ENCODE measurements at regions not wholly inside any gene's neighbourhood (a gene's known extent, or its start where the extent isn't known, plus 50 kb on each side); places are given as distances from the start of the nearest gene placed in this dataset.
"Not testable (repeated sequence)": the region's sequence is repeated elsewhere in the genome, so short reads cannot be mapped to it uniquely, and the experiment has no call there.

GRCh38 chr16:72597938-72598337 lies 426.0 kb upstream of the PMFBP1 start:
- Mint-ChIP-seq H3K9me3 (peaks cover 2% of the 10 kb centered on the region), H3K4me1 (peaks cover 13% of the 10 kb centered on the region), H3K4me3 (no peak overlapping the region), H3K27me3 (no peaks in the 10 kb centered on the region), H3K36me3 (ENCODE audit: low read depth) (peaks cover 2% of the 10 kb centered on the region), H3K27ac (no peak overlapping the region)
- ATAC-seq (ENCODE audit: low read depth), result no peak
- TF ChIP-seq CTCF (IDR thresholded peaks at IDR 0.05), result no peak
- no peak for DNase-seq
- CTCF ChIA-PET, result no interaction called here
- intact Hi-C loops (cut with micrococcal nuclease), result no loop called here
- POLR2A ChIA-PET, result no interaction called here

DNA sequence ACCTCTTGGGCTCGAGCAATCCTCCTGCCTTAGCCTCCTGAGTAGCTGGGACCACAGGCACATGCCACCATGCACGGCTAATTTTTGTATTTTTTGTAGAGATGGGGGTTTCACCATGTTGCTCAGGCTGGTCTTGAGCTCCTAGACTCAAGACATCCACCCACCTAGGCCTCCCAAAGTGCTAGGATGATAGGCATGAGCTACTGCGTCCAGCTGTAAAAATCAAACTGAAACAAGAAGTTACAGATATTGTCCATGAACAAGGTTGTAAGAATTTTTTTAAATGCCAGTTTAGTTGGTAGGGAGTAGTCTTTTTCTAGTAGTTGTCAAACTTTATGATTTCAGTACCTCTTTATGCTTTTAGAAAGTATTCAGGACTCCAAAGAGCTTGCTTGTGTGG lies 424.4 kb upstream of the PMFBP1 start:
- no peaks in the 10 kb centered on the region for H3K27me3 Mint-ChIP-seq
- ChIA-PET POLR2A (no interaction called here), CTCF (no interaction called here)
- H3K4me1 Mint-ChIP-seq, result peaks cover 23% of the 10 kb centered on the region
- no peak for DNase-seq
- intact Hi-C loops (cut with micrococcal nuclease), result no loop called here
- ATAC-seq (ENCODE audit: low read depth), result no peak
- TF ChIP-seq CTCF (IDR thresholded peaks at IDR 0.05), result no peak
- H3K4me3 Mint-ChIP-seq, result no peak overlapping the region
- no peaks in the 10 kb centered on the region for H3K36me3 Mint-ChIP-seq (ENCODE audit: low read depth)
- no peak overlapping the region for H3K27ac Mint-ChIP-seq
- peaks cover 2% of the 10 kb centered on the region for H3K9me3 Mint-ChIP-seq

DNA sequence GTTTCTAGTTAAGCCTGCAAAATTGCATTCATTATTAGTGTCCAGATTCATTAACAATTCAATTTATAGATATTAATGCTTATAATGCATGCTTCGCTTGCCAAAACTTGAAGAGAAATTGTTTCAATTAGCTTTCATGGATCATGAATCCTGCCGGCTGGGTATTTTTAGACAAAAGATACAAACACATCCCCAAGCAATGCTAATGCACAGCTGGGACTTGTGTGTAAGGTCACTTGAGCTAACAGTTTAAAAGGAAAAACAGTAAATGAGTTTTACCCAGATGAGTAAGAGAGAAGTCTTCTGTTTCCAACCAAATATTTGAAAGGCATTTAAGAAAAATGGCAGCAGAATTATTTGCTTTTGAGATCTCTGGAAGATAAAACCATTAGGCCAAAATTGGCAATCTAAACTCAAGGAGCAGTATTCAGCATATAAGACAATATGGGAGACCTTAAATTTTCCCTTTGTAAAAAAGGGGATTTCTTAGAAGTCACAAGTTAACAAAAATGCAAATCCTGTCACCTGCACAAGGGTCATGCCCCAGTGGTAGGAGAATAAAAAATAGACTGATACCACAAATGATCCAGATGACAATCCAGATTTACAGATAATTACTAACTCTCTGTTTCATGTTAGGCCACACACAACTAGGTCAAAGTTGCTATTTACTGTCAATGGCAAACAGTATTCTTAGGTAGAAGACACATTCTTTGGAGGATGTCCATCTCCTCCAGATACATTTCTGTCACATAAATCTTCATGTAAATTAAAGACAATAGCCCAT lies 418.4 kb upstream of the PMFBP1 start:
- ChIA-PET POLR2A (interaction anchor here (1.0 kb wide), 1 partner anchor 74 kb away, joined by 4 read pairs; no protein-coding TSS in a partner anchor), CTCF (no interaction called here)
- Mint-ChIP-seq H3K27me3 (no peaks in the 10 kb centered on the region), H3K4me1 (peaks cover 56% of the 10 kb centered on the region), H3K27ac (peak overlapping the region; percentile 82), H3K4me3 (peak overlapping the region; percentile 61), H3K36me3 (ENCODE audit: low read depth) (no peaks in the 10 kb centered on the region), H3K9me3 (no peaks in the 10 kb centered on the region)
- DNase-seq, result no peak
- peak; percentile 75 for ATAC-seq (ENCODE audit: low read depth)
- intact Hi-C loops (cut with micrococcal nuclease), result loop anchor here (1.0 to 5.0 kb wide), 2 partner anchors 74 to 197 kb away; no protein-coding TSS in a partner anchor
- no peak for TF ChIP-seq CTCF (IDR thresholded peaks at IDR 0.05)

DNA sequence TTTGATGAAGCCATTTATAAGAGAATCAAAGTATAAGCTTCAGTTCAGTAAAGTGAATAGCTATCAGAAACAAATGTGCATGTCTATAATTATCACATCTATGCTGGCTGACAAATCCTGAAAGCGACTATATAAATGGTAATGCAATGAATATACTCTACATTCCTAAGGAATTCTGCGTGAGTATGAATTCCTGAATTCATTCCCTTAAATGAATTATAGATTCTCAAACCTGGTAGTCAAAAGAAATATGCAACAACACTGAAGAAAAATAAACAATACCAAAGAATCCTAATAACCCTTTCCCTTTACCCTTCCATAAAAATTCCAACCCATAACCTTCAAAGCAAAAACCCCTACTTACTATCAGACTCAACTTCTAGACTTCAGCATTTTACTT lies 416.6 kb upstream of the PMFBP1 start:
- Mint-ChIP-seq H3K27me3 (no peaks in the 10 kb centered on the region), H3K4me3 (no peak overlapping the region), H3K27ac (no peak overlapping the region), H3K36me3 (ENCODE audit: low read depth) (no peaks in the 10 kb centered on the region), H3K9me3 (no peaks in the 10 kb centered on the region), H3K4me1 (peaks cover 52% of the 10 kb centered on the region)
- ATAC-seq (ENCODE audit: low read depth), result no peak
- DNase-seq, result no peak
- ChIA-PET POLR2A (interaction anchor here (0.6 kb wide), 1 partner anchor 1299 kb away, joined by 3 read pairs; the partner anchor contains the start of gene CMTR2), CTCF (no interaction called here)
- intact Hi-C loops (cut with micrococcal nuclease), result no loop called here
- no peak for TF ChIP-seq CTCF (IDR thresholded peaks at IDR 0.05)

- H3K27ac Mint-ChIP-seq; CTCF ChIA-PET; DNase-seq; H3K4me3 Mint-ChIP-seq; ATAC-seq (ENCODE audit: low read depth); intact Hi-C loops (cut with micrococcal nuclease); H3K9me3 Mint-ChIP-seq; POLR2A ChIA-PET; H3K36me3 Mint-ChIP-seq (ENCODE audit: low read depth); H3K27me3 Mint-ChIP-seq: not testable (repeated sequence)
- H3K4me1 Mint-ChIP-seq, result peaks cover 12% of the 10 kb centered on the region
Measured at GRCh38 chr16:72578061-72578460, 406.1 kb upstream of the PMFBP1 start.
